ENCODE measurements at regions not wholly inside any gene's neighbourhood (a gene's known extent, or its start where the extent isn't known, plus 50 kb on each side); places are given as distances from the start of the nearest gene placed in this dataset.

GRCh38 chr10:130804778-130805634 is 506.5 kb downstream of the TCERG1L start:
- no peak overlapping the region for H3K4me3 ChIP-seq (IDR thresholded peaks at IDR 0.05; ENCODE audit: insufficient read depth, low read depth, low read length)
- H3K4me1 ChIP-seq (ENCODE audit: low read depth, poor library complexity, severe bottlenecking): no peaks in the 10 kb centered on the region
- no peaks in the 10 kb centered on the region for H3K27me3 ChIP-seq (ENCODE audit: insufficient read depth, low read depth)
- no peaks in the 10 kb centered on the region for H3K36me3 ChIP-seq (ENCODE audit: insufficient read depth)
- H4K20me1 ChIP-seq (ENCODE audit: insufficient read depth): no peaks in the 10 kb centered on the region
- no peak overlapping the region for H3K4me2 ChIP-seq
- H3K9ac ChIP-seq: no peak overlapping the region
- TF ChIP-seq, protein P1, sequence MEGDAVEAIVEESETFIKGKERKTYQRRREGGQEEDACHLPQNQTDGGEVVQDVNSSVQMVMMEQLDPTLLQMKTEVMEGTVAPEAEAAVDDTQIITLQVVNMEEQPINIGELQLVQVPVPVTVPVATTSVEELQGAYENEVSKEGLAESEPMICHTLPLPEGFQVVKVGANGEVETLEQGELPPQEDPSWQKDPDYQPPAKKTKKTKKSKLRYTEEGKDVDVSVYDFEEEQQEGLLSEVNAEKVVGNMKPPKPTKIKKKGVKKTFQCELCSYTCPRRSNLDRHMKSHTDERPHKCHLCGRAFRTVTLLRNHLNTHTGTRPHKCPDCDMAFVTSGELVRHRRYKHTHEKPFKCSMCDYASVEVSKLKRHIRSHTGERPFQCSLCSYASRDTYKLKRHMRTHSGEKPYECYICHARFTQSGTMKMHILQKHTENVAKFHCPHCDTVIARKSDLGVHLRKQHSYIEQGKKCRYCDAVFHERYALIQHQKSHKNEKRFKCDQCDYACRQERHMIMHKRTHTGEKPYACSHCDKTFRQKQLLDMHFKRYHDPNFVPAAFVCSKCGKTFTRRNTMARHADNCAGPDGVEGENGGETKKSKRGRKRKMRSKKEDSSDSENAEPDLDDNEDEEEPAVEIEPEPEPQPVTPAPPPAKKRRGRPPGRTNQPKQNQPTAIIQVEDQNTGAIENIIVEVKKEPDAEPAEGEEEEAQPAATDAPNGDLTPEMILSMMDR (conservative IDR thresholded peaks at IDR 0.05; ENCODE audit: low read depth, low read length): no peak
- no peaks in the 10 kb centered on the region for H3K79me2 ChIP-seq (ENCODE audit: insufficient read depth, low read depth)
- no peak overlapping the region for H3K27ac ChIP-seq
- no peak overlapping the region for H2AFZ ChIP-seq (ENCODE audit: low read depth)

DNA sequence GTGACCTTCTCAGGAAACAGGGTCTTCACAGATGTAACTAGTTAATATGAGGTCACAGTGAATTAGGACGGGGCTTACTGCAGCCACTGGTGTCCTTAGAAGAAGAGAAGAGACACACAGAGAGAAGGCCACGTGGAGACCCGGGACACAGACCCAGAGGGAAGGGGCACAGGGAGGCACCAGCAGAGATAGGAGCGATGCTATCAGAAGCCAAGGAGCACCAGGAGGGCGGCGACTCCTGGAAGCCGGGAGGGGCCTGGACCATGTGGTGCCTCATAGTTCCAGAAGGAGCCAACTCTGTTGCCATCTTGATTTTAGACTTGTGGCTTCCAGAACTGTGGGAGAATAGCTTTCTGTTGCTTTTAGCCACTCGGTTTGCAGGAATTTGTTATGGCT is 505.9 kb downstream of the TCERG1L start:
- Histone ChIP-seq H3K9ac (no peak overlapping the region), H3K4me2 (no peak overlapping the region), H3K27ac (no peak overlapping the region), H3K36me3 (ENCODE audit: insufficient read depth) (no peaks in the 10 kb centered on the region), H4K20me1 (ENCODE audit: insufficient read depth) (no peaks in the 10 kb centered on the region), H3K4me1 (ENCODE audit: low read depth, poor library complexity, severe bottlenecking) (no peaks in the 10 kb centered on the region), H3K27me3 (ENCODE audit: insufficient read depth, low read depth) (no peaks in the 10 kb centered on the region), H3K4me3 (IDR thresholded peaks at IDR 0.05; ENCODE audit: insufficient read depth, low read depth, low read length) (no peak overlapping the region), H3K79me2 (ENCODE audit: insufficient read depth, low read depth) (no peaks in the 10 kb centered on the region), H2AFZ (ENCODE audit: low read depth) (no peak overlapping the region)
- TF ChIP-seq, protein P1 (conservative IDR thresholded peaks at IDR 0.05; ENCODE audit: low read depth, low read length): no peak

GRCh38 chr10:130806426-130806825 is 505.1 kb downstream of the TCERG1L start:
- no peak overlapping the region for H2AFZ ChIP-seq (ENCODE audit: low read depth)
- H3K4me1 ChIP-seq (ENCODE audit: low read depth, poor library complexity, severe bottlenecking): no peaks in the 10 kb centered on the region
- TF ChIP-seq, protein P1 (conservative IDR thresholded peaks at IDR 0.05; ENCODE audit: low read depth, low read length): no peak
- no peak overlapping the region for H3K9ac ChIP-seq
- no peaks in the 10 kb centered on the region for H3K79me2 ChIP-seq (ENCODE audit: insufficient read depth, low read depth)
- no peak overlapping the region for H3K4me2 ChIP-seq
- H3K36me3 ChIP-seq (ENCODE audit: insufficient read depth): no peaks in the 10 kb centered on the region
- no peak overlapping the region for H3K27ac ChIP-seq
- no peaks in the 10 kb centered on the region for H4K20me1 ChIP-seq (ENCODE audit: insufficient read depth)
- no peak overlapping the region for H3K4me3 ChIP-seq (IDR thresholded peaks at IDR 0.05; ENCODE audit: insufficient read depth, low read depth, low read length)
- no peaks in the 10 kb centered on the region for H3K27me3 ChIP-seq (ENCODE audit: insufficient read depth, low read depth)

DNA sequence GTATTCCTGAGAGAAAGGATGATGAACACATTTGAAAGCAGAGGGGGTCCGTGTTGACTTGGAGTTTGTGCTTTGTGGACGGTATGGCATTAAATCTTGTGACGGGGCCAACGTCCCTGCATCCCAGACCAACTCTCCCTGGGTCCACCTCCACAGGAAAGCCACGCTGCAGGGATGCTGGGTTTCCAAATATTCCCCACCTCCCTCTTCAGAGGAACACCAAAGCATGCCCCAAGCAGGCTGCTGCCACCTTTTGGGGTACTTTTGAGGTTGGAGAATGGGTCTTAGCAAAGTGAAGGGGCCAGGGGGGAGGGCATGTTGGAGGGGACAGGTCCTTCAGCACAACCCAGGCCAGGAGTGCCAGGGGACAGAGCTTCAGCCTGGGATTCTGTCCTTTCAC is 504.4 kb downstream of the TCERG1L start:
- H3K36me3 ChIP-seq (ENCODE audit: insufficient read depth): no peaks in the 10 kb centered on the region
- H4K20me1 ChIP-seq (ENCODE audit: insufficient read depth): no peaks in the 10 kb centered on the region
- H3K4me1 ChIP-seq (ENCODE audit: low read depth, poor library complexity, severe bottlenecking): no peaks in the 10 kb centered on the region
- H3K27ac ChIP-seq: no peak overlapping the region
- TF ChIP-seq, protein P1 (conservative IDR thresholded peaks at IDR 0.05; ENCODE audit: low read depth, low read length): no peak
- no peak overlapping the region for H3K4me2 ChIP-seq
- no peak overlapping the region for H3K4me3 ChIP-seq (IDR thresholded peaks at IDR 0.05; ENCODE audit: insufficient read depth, low read depth, low read length)
- H3K79me2 ChIP-seq (ENCODE audit: insufficient read depth, low read depth): no peaks in the 10 kb centered on the region
- H3K27me3 ChIP-seq (ENCODE audit: insufficient read depth, low read depth): no peaks in the 10 kb centered on the region
- no peak overlapping the region for H2AFZ ChIP-seq (ENCODE audit: low read depth)
- H3K9ac ChIP-seq: no peak overlapping the region

Measured in KMS-11 (cell line).